Spleen (tissue), 7 donors: ENCODE measurements at regions not wholly inside any gene's neighbourhood (a gene's known extent, or its start where the extent isn't known, plus 50 kb on each side); places are given as distances from the start of the nearest gene placed in this dataset.

Experiments
- POLR2A ChIP-seq, 3 donors: fragments of 450-650 bp; IDR thresholded peaks; one replicate each; pipeline ENCODE4 v1.5.1; 2017; ENCODE audit warnings: antibody characterized with exemption in 3 of 3, mild to moderate bottlenecking in 1 of 3
- POLR2AphosphoS5 ChIP-seq, 3 donors: sonication (generic); formaldehyde crosslinking; IDR thresholded peaks; one replicate each; pipeline ENCODE4 v1.5.1; 2017; ENCODE audit warnings: antibody characterized with exemption in 3 of 3
- TF ChIP-seq, protein P1 (sequence below), 11 experiments: fragments of 200-600 bp in 7 of 11; fragments of 450-650 bp in 4 of 11; sonication (generic) in 4 of 11; IDR thresholded peaks in 8 of 11; conservative IDR thresholded peaks in 3 of 11; 1 replicate in 7 of 11; 2 replicates in 4 of 11; pipeline versions ENCODE4 v1.4.0 to v1.8.0; 2016 to 2021; ENCODE audit warnings: antibody characterized with exemption in 11 of 11, inconsistent platforms in 4 of 11, mild to moderate bottlenecking in 1 of 11
- donor health status: DM: no; HTN: no; CAD: no; lungs with moderate emphysema.
- donor health status: DM: no; HTN: no; CAD: no.
- donor health status: DM: no; HTN: no; CAD: no.

DNA sequence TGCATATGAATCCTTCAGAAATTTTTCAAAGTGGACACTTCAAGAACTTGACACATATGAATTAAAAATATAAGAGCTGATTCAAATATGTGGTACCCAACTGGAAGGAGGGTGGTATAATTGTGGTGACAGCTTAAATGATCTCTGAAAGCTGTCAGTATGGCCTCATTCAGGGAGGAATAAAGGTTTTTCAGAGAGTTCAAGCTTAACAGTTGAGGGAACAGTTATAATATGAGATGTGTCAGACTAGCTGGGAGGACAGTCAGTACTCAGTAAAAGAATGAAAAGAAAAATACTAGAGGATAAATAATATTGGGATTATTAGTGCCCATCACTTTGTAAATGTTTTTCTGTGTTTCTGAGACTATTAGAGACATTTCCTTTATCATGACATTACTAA is 277.5 kb downstream of the RASSF9 start:
- TF ChIP-seq POLR2A (IDR thresholded peaks at IDR 0.05) (no peak), POLR2AphosphoS5 (IDR thresholded peaks at IDR 0.05) (no peak)
- TF ChIP-seq, protein P1, sequence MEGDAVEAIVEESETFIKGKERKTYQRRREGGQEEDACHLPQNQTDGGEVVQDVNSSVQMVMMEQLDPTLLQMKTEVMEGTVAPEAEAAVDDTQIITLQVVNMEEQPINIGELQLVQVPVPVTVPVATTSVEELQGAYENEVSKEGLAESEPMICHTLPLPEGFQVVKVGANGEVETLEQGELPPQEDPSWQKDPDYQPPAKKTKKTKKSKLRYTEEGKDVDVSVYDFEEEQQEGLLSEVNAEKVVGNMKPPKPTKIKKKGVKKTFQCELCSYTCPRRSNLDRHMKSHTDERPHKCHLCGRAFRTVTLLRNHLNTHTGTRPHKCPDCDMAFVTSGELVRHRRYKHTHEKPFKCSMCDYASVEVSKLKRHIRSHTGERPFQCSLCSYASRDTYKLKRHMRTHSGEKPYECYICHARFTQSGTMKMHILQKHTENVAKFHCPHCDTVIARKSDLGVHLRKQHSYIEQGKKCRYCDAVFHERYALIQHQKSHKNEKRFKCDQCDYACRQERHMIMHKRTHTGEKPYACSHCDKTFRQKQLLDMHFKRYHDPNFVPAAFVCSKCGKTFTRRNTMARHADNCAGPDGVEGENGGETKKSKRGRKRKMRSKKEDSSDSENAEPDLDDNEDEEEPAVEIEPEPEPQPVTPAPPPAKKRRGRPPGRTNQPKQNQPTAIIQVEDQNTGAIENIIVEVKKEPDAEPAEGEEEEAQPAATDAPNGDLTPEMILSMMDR (IDR thresholded peaks at IDR 0.05 in 8 of 11, conservative IDR thresholded peaks at IDR 0.05 in 3 of 11): no peak
